Spleen (tissue), 7 donors: ENCODE measurements at regions not wholly inside any gene's neighbourhood (a gene's known extent, or its start where the extent isn't known, plus 50 kb on each side); places are given as distances from the start of the nearest gene placed in this dataset.

ENCODE experiments used
- CTCF ChIP-seq, 11 experiments: fragments of 200-600 bp in 7 of 11; fragments of 450-650 bp in 4 of 11; sonication (generic) in 4 of 11; IDR thresholded peaks in 8 of 11; conservative IDR thresholded peaks in 3 of 11; 1 replicate in 7 of 11; 2 replicates in 4 of 11; pipeline versions ENCODE4 v1.4.0 to v1.8.0; 2016 to 2021; ENCODE audit warnings: antibody characterized with exemption in 11 of 11, inconsistent platforms in 4 of 11, mild to moderate bottlenecking in 1 of 11
- POLR2A ChIP-seq, 3 donors: fragments of 450-650 bp; IDR thresholded peaks; one replicate each; pipeline ENCODE4 v1.5.1; 2017; ENCODE audit warnings: antibody characterized with exemption in 3 of 3, mild to moderate bottlenecking in 1 of 3
- POLR2AphosphoS5 ChIP-seq, 3 donors: sonication (generic); formaldehyde crosslinking; IDR thresholded peaks; one replicate each; pipeline ENCODE4 v1.5.1; 2017; ENCODE audit warnings: antibody characterized with exemption in 3 of 3
- donor health status: DM: no; HTN: no; CAD: no; lungs with moderate emphysema.
- donor health status: DM: no; HTN: no; CAD: no.
- donor health status: DM: no; HTN: no; CAD: no.

GRCh38 chr3:145906301-145906700, 254.7 kb downstream of the PLOD2 start:
- TF ChIP-seq POLR2AphosphoS5 (IDR thresholded peaks at IDR 0.05) (no peak), CTCF (IDR thresholded peaks at IDR 0.05 in 8 of 11, conservative IDR thresholded peaks at IDR 0.05 in 3 of 11) (no peak), POLR2A (IDR thresholded peaks at IDR 0.05) (no peak)
